ENCODE measurements at regions not wholly inside any gene's neighbourhood (a gene's known extent, or its start where the extent isn't known, plus 50 kb on each side); places are given as distances from the start of the nearest gene placed in this dataset.

DNA sequence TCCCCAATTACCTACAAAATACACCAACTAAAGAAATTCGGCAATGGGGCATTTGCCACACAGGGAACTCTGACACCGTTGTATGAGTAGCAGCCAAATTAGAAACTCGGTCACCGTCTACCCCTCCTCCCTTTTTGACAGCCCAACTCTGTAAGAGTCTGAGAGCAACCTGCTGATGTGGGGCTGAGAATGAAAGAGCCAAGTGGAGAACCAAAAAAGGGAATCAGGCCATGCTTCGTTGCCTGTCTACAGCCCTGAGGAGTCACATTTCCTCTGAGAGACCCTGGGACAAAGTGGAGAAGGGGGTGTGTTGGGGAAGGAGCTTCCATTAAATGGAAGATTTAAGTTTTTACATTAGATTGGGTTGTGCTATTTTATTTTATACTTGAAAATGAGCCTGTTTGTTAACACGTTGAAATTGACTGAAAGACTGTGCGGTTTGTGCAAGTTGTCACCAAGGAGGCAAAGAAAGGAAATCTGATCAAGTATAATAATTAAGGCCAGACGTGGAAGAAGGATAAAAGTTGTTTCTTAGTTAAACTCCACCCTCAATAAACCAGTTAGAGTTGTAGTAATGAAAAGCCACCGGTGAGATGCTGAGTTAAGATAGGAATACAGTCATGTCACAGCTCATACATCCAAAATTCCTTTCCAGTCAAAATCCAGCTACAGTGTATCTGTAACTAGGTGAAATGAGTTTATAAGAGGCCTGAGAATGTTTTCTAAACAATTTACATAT is 131.7 kb upstream of the CREB1 start:
- Histone ChIP-seq H3K4me3 (ENCODE audit: insufficient read depth, low read depth, low read length) (no peak overlapping the region), H2AK9ac (replicated peaks; ENCODE audit: low read depth, low read length, poor library complexity) (no peak overlapping the region), H2BK5ac (ENCODE audit: low read depth, low read length, poor library complexity, severe bottlenecking) (no peak overlapping the region), H4K91ac (ENCODE audit: insufficient read depth, low read depth, low read length) (peak overlapping the region; percentile 11; the same call in 1 of the 2 replicates), H3K36me3 (ENCODE audit: control insufficient read depth, insufficient read depth, low read length) (no peaks in the 10 kb centered on the region), H2AK5ac (ENCODE audit: low read depth, low read length) (peak overlapping the region; percentile 26), H2BK15ac (ENCODE audit: low read depth, low read length) (peak overlapping the region; percentile 71; the same call in 2 of the 3 replicates), H3K9me1 (ENCODE audit: insufficient read depth, low read length) (peaks cover 6% of the 10 kb centered on the region), H2BK20ac (ENCODE audit: low read depth, low read length) (peak overlapping the region; percentile 51), H4K8ac (ENCODE audit: low read depth in 2 of 2, low read length in 2 of 2) (peak overlapping the region in 1 of 2 experiments; percentile 2; a peak in 1 of 4 replicates), H2AFZ (replicated peaks; ENCODE audit: low read length, poor library complexity) (no peak overlapping the region), H4K20me1 (ENCODE audit: insufficient read depth, low read length) (no peaks in the 10 kb centered on the region), H3K27ac (ENCODE audit: insufficient read depth, low read length) (no peak overlapping the region), H3K4me2 (ENCODE audit: low read depth, low read length) (no peak overlapping the region), H4K5ac (ENCODE audit: low read depth, low read length) (no peak overlapping the region), H3K14ac (replicated peaks; ENCODE audit: low read depth, low read length) (peak overlapping the region; percentile 56; the same call in 1 of the 2 replicates), H3K23ac (ENCODE audit: low read depth, low read length) (no peak overlapping the region), H3K27me3 (ENCODE audit: control insufficient read depth, insufficient read depth, low read length) (no peaks in the 10 kb centered on the region), H3K4ac (ENCODE audit: low read depth, low read length) (no peak overlapping the region; the same call in 1 of the 2 replicates), H3K4me1 (ENCODE audit: control insufficient read depth, insufficient read depth, low read length) (peaks cover 10% of the 10 kb centered on the region), H3K56ac (ENCODE audit: extremely low read depth, insufficient read depth, low read length) (no peak overlapping the region), H3K9me3 (ENCODE audit: control insufficient read depth, insufficient read depth, low read length) (peaks cover 3% of the 10 kb centered on the region; the same call in 1 of the 2 replicates), H3K18ac (ENCODE audit: low read depth, low read length) (no peak overlapping the region), H2BK120ac (ENCODE audit: low read depth, low read length) (peak overlapping the region; percentile 77), H3K79me1 (ENCODE audit: low read depth in 1 of 2, low read length in 2 of 2) (no peaks in the 10 kb centered on the region), H3K9ac (ENCODE audit: low read depth, low read length) (no peak overlapping the region)
- ChIA-PET POLR2A (ENCODE audit: unreplicated experiment) (no interaction called here), CTCF (interaction anchor here (1.0 kb wide), 1 partner anchor 11 kb away, joined by 4 read pairs; no protein-coding TSS in a partner anchor)
- TF ChIP-seq MXI1 (IDR thresholded peaks at IDR 0.05; ENCODE audit: borderline replicate concordance, low read depth, low read length) (no peak), SMC3 (IDR thresholded peaks at IDR 0.05; ENCODE audit: low read depth, low read length) (no peak), RCOR1 (IDR thresholded peaks at IDR 0.05; ENCODE audit: insufficient replicate concordance, low read length) (no peak), BHLHE40 (IDR thresholded peaks at IDR 0.05; ENCODE audit: low read depth, low read length) (no peak), MAFK (IDR thresholded peaks at IDR 0.05; ENCODE audit: low read depth, low read length) (no peak), MAZ (IDR thresholded peaks at IDR 0.05; ENCODE audit: borderline replicate concordance, low read depth, low read length) (no peak), POLR2A (IDR thresholded peaks at IDR 0.05; ENCODE audit: low read depth, low read length) (no peak), CEBPB (IDR thresholded peaks at IDR 0.05; ENCODE audit: low read depth, low read length) (no peak)
- TF ChIP-seq, protein P1, sequence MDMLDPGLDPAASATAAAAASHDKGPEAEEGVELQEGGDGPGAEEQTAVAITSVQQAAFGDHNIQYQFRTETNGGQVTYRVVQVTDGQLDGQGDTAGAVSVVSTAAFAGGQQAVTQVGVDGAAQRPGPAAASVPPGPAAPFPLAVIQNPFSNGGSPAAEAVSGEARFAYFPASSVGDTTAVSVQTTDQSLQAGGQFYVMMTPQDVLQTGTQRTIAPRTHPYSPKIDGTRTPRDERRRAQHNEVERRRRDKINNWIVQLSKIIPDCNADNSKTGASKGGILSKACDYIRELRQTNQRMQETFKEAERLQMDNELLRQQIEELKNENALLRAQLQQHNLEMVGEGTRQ (IDR thresholded peaks at IDR 0.05; ENCODE audit: low read depth, low read length): no peak
- in situ Hi-C loops (cut with MboI; ENCODE audit: low sequenced_read_pairs) (no loop called here), dilution Hi-C loops (cut with HindIII; ENCODE audit: low sequenced_read_pairs, unreplicated experiment) (no loop called here), intact Hi-C loops (cut with micrococcal nuclease) (no loop called here)
- no TSS peak for BruUV-seq (replicated peaks)
- 82% methylated on average over 2 of the region's 9 CpGs; no CpG with 5 or more reads in 1 of the 2 experiments for WGBS, 2 experiments (ENCODE audit: extremely low coverage in 2 of 2, insufficient read length in 1 of 2)
- no peak for ATAC-seq (ENCODE audit: low read depth)
- DNase-seq: no peak

Measured in IMR-90 (cell line).